Stimulated activated CD4-positive, alpha-beta T cell treated with anti-CD3 and anti-CD28 coated beads, TNF-alpha, amount 100 ng/mL, for 48 hours (primary cell): ENCODE measurements at regions not wholly inside any gene's neighbourhood (a gene's known extent, or its start where the extent isn't known, plus 50 kb on each side); places are given as distances from the start of the nearest gene placed in this dataset.
"Not testable (repeated sequence)": the region's sequence is repeated elsewhere in the genome, so short reads cannot be mapped to it uniquely, and the experiment has no call there.

Source experiments
- DNase-seq, 3 donors: peaks; one replicate each; pipeline ENCODE4 v3.0.0-alpha.2; 2020; ENCODE audit warnings: low read depth in 3 of 3

GRCh38 chr2:8118940-8119781 is 562.7 kb upstream of the ID2 start:
- no peak for DNase-seq

GRCh38 chr2:8119782-8120505 is 561.9 kb upstream of the ID2 start:
- DNase-seq, result no peak

GRCh38 chr2:8120506-8120860 is 561.4 kb upstream of the ID2 start:
- DNase-seq, result no peak

GRCh38 chr2:8121022-8121825 is 560.6 kb upstream of the ID2 start:
- DNase-seq, result no peak

- DNase-seq, result no peak
These were observed 559.9 kb upstream of the ID2 start for GRCh38 chr2:8121826-8122513.

- DNase-seq, result no peak
These were observed 559.3 kb upstream of the ID2 start for GRCh38 chr2:8122520-8122919.

DNA sequence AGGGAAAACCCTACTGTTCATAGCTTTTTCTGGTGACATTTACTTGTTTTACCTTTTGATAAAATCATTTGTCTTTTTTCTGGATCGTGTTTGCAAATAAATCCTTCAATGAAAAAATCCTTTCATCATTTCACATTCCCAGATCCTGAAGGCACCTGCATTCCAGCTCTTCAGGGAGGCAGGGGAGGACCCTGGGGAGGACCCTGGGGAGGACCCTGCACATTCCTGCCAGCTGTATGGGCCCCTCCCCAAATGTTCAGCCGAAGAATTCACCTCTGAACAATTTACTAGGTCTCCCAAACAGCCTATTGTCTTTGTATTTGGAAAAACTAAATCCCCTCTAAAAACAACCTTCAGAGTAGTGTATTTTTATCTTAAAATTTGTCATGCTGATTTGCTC is 558.4 kb upstream of the ID2 start:
- no peak for DNase-seq

GRCh38 chr2:8125741-8126711 is 555.8 kb upstream of the ID2 start:
- DNase-seq, result no peak

DNA sequence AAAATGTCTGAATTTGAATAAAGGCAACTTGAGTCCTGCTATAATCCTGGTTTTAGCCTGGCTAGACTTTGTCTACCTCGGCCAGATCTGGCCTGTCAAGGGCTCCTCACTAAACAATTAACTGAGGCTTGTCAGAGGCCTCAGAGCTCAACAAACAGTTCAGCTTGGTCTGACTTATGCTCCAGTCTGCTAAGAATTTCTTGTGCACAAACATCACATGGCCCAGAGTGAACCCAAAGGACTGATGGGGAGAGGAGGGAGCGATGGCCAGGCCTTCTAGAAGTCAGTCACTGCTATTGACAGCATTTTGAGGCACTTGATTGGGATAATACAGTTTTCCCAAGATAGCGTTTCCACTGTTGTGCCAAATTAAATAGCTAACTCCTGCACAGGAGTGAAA is 555.1 kb upstream of the ID2 start:
- no peak for DNase-seq

GRCh38 chr2:8131423-8131822 is 550.4 kb upstream of the ID2 start:
- not testable (repeated sequence) for DNase-seq

DNA sequence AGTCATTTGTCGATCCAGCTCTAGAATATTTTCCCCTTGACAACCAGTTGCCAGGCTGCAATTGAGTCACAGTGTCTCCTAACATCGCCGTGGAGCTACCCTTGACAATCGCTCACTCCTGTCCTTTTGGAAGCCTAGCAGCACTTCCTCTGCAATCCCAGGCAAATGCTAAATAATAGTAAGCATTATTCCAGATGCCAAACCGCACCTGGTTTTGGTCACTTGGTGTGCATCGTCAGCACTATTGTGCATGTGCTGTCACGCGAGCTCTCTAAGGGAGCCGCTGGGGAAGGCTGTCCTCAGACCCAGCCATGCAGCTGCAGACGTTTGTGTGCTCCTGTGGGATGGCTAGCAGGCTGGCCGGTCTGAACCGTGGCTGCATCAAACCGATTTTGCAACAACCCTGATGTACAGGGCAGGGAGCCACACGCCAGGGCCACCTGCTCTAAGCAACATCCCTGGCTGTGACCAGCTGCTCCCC is 549.5 kb upstream of the ID2 start:
- no peak for DNase-seq

- DNase-seq, result no peak
These were observed 549.0 kb upstream of the ID2 start for GRCh38 chr2:8132879-8133278.

GRCh38 chr2:8133363-8133762 is 548.5 kb upstream of the ID2 start:
- no peak for DNase-seq

DNA sequence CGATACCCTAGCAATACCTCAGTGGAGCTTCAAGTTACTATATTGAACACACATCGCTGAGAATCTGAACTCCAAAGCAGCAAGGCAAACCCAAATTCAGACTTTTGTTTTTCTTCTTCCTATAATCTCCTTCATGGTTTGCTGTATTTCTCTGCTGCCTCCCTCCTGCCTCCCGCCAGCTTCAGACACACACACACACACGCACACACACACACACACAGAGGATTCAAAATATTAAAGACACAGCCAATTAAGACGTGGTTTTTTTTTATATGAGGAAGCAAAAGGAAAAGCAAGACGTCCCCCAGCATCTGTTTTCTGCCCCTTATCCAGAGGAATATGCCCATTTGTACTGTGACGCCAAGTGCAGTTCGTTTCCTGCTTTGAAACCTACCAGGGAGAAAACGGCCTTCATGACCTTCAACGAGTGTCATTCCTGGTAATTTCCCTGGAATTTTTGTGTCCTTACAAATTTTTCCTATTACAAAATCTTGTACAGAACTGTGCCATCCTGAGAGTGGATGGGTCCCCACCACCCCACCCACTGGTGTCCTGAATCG is 547.9 kb upstream of the ID2 start:
- DNase-seq, result no peak

- DNase-seq, result no peak
These were observed 547.4 kb upstream of the ID2 start for GRCh38 chr2:8134473-8134932.

GRCh38 chr2:8134985-8135682 is 546.7 kb upstream of the ID2 start:
- no peak for DNase-seq

GRCh38 chr2:8137801-8138200 is 544.1 kb upstream of the ID2 start:
- DNase-seq, result no peak

- no peak for DNase-seq
These were observed 543.3 kb upstream of the ID2 start for GRCh38 chr2:8138525-8138922.

- DNase-seq, result no peak
These were observed 542.8 kb upstream of the ID2 start for GRCh38 chr2:8138923-8139667.
